Liver (tissue), 8 donors: ENCODE measurements at regions not wholly inside any gene's neighbourhood (a gene's known extent, or its start where the extent isn't known, plus 50 kb on each side); places are given as distances from the start of the nearest gene placed in this dataset.

ENCODE experiments used
- DNase-seq: peaks from one replicate; pipeline ENCODE4 v3.0.0-alpha.2; 2017; ENCODE audit warnings: low spot score
- H3K27ac ChIP-seq, 2 donors: one replicate each; pipeline ENCODE4 v1.7.0; 2013; ENCODE audit warnings: inconsistent platforms in 2 of 2, low read length in 2 of 2, control low read depth in 1 of 2, low read depth in 1 of 2, mild to moderate bottlenecking in 1 of 2
- H3K27me3 ChIP-seq, 4 donors: one replicate each; pipeline versions ENCODE4 v1.6.1 to v1.7.0; 2013; ENCODE audit warnings: low read length in 3 of 4, inconsistent platforms in 1 of 4, mild to moderate bottlenecking in 1 of 4, moderate library complexity in 1 of 4; ENCODE audit not compliant: control insufficient read depth in 4 of 4, insufficient read depth in 4 of 4
- H3K36me3 ChIP-seq, 4 donors: one replicate each; pipeline versions ENCODE4 v1.6.1 to v1.7.0; 2013; ENCODE audit warnings: low read length in 3 of 4, mild to moderate bottlenecking in 3 of 4, low read depth in 1 of 4, moderate library complexity in 1 of 4; ENCODE audit not compliant: control insufficient read depth in 4 of 4, insufficient read depth in 3 of 4
- H3K4me1 ChIP-seq, 4 donors: one replicate each; pipeline versions ENCODE4 v1.6.1 to v1.7.0; 2013; ENCODE audit warnings: low read length in 3 of 4, mild to moderate bottlenecking in 3 of 4, moderate library complexity in 1 of 4; ENCODE audit not compliant: control insufficient read depth in 4 of 4, insufficient read depth in 4 of 4
- H3K4me3 ChIP-seq, 3 donors: one replicate each; pipeline versions ENCODE4 v1.6.1 to v1.7.0; 2013; ENCODE audit warnings: low read length in 3 of 3, control low read depth in 1 of 3, low read depth in 1 of 3, mild to moderate bottlenecking in 1 of 3
- H3K9ac ChIP-seq, 2 donors: one replicate each; pipeline ENCODE4 v1.7.0; 2013; ENCODE audit warnings: low read length in 2 of 2, mild to moderate bottlenecking in 2 of 2, moderate library complexity in 2 of 2, control low read depth in 1 of 2, low read depth in 1 of 2
- H3K9me3 ChIP-seq, 4 donors: one replicate each; pipeline versions ENCODE4 v1.6.1 to v1.7.0; 2013; ENCODE audit warnings: low read length in 3 of 4; ENCODE audit not compliant: control insufficient read depth in 4 of 4
- ATF3 ChIP-seq: IDR thresholded peaks from 2 replicates; pipeline ENCODE4 v1.6.1; 2016; ENCODE audit warnings: antibody characterized with exemption
- CTCF ChIP-seq: fragments of 150-350 bp; IDR thresholded peaks from 2 replicates; pipeline ENCODE4 v1.5.1; 2017; ENCODE audit warnings: improper control_type of control experiment, low read depth, low read length; ENCODE audit not compliant: missing input control
- EGR1 ChIP-seq, 2 donors: IDR thresholded peaks; 2 replicates each; pipeline ENCODE4 v1.6.1; 2016 to 2018; ENCODE audit warnings: antibody characterized with exemption in 2 of 2, low read depth in 2 of 2
- FOXA1 ChIP-seq: IDR thresholded peaks from 2 replicates; pipeline ENCODE4 v1.6.1; 2016; ENCODE audit warnings: antibody characterized with exemption
- FOXA2 ChIP-seq: IDR thresholded peaks from 2 replicates; pipeline ENCODE4 v1.6.1; 2016; ENCODE audit warnings: antibody characterized with exemption
- GABPA ChIP-seq, 2 donors: IDR thresholded peaks in 1 of 2; conservative IDR thresholded peaks in 1 of 2; 2 replicates each; pipeline ENCODE4 v1.6.1; 2016; ENCODE audit warnings: antibody characterized with exemption in 2 of 2, mild to moderate bottlenecking in 1 of 2, moderate library complexity in 1 of 2
- HNF4A ChIP-seq, 2 donors: conservative IDR thresholded peaks; 2 replicates each; pipeline ENCODE4 v1.6.1; 2016; ENCODE audit warnings: antibody characterized with exemption in 2 of 2, mild to moderate bottlenecking in 2 of 2
- HNF4G ChIP-seq: IDR thresholded peaks from 2 replicates; pipeline ENCODE4 v1.6.1; 2016; ENCODE audit warnings: antibody characterized with exemption
- JUND ChIP-seq, 2 donors: IDR thresholded peaks; 2 replicates each; pipeline ENCODE4 v1.6.1; 2016; ENCODE audit warnings: antibody characterized with exemption in 2 of 2
- MAX ChIP-seq: IDR thresholded peaks from 2 replicates; pipeline ENCODE4 v1.6.1; 2016; ENCODE audit warnings: antibody characterized with exemption
- NR2F2 ChIP-seq: IDR thresholded peaks from 2 replicates; pipeline ENCODE4 v1.6.1; 2016; ENCODE audit warnings: antibody characterized with exemption
- RAD21 ChIP-seq, 2 donors: IDR thresholded peaks; 2 replicates each; pipeline ENCODE4 v1.6.1; 2016; ENCODE audit warnings: antibody characterized with exemption in 2 of 2, mild to moderate bottlenecking in 2 of 2
- REST ChIP-seq: IDR thresholded peaks from 2 replicates; pipeline ENCODE4 v1.6.1; 2016; ENCODE audit warnings: antibody characterized with exemption, mild to moderate bottlenecking
- RXRA ChIP-seq, 2 donors: IDR thresholded peaks; 2 replicates each; pipeline ENCODE4 v1.6.1; 2017 to 2018; ENCODE audit warnings: antibody characterized with exemption in 2 of 2, mild to moderate bottlenecking in 1 of 2
- SP1 ChIP-seq: IDR thresholded peaks from 2 replicates; pipeline ENCODE4 v1.6.1; 2018; ENCODE audit warnings: antibody characterized with exemption, mild to moderate bottlenecking
- TAF1 ChIP-seq: conservative IDR thresholded peaks from 2 replicates; pipeline ENCODE4 v1.6.1; 2016; ENCODE audit warnings: antibody characterized with exemption, mild to moderate bottlenecking
- YY1 ChIP-seq: IDR thresholded peaks from 2 replicates; pipeline ENCODE4 v1.6.1; 2016; ENCODE audit warnings: antibody characterized with exemption, mild to moderate bottlenecking
- ZBTB33 ChIP-seq: IDR thresholded peaks from 2 replicates; pipeline ENCODE4 v1.6.1; 2016; ENCODE audit warnings: antibody characterized with exemption
- WGBS: extraction: QIAGEN DNeasy Blood & Tissue Kit; methylation state at CpG from one replicate; pipeline ENCODE4 v1.1.7; 2013; 5-methylcytosine and 5-hydroxymethylcytosine counted together
- donor health status: healthy.
- donor health status: healthy.
- donor health status: healthy.
- donor health status: healthy.
- donor health status: healthy.

GRCh38 chr18:75773618-75774017, 346.1 kb upstream of the SMIM21 start:
- no peak overlapping the region for H3K4me3 ChIP-seq
- H3K4me1 ChIP-seq, result no peaks in the 10 kb centered on the region
- no peak for TF ChIP-seq HNF4A (conservative IDR thresholded peaks at IDR 0.05)
- no peak for TF ChIP-seq REST
- no peak for TF ChIP-seq RXRA (IDR thresholded peaks at IDR 0.05)
- TF ChIP-seq JUND (IDR thresholded peaks at IDR 0.05), result no peak
- TF ChIP-seq FOXA2, result no peak
- no peak for TF ChIP-seq NR2F2
- no peak for TF ChIP-seq MAX
- TF ChIP-seq FOXA1, result no peak
- TF ChIP-seq EGR1 (IDR thresholded peaks at IDR 0.05; ENCODE audit: low read depth in 2 of 2), result no peak
- TF ChIP-seq SP1, result no peak
- no peak for TF ChIP-seq ATF3
- TF ChIP-seq RAD21 (IDR thresholded peaks at IDR 0.05), result no peak
- no peak for TF ChIP-seq TAF1
- TF ChIP-seq GABPA (IDR thresholded peaks at IDR 0.05 in 1 of 2, conservative IDR thresholded peaks at IDR 0.05 in 1 of 2), result no peak
- TF ChIP-seq YY1, result no peak
- TF ChIP-seq ZBTB33, result no peak
- no peak for TF ChIP-seq CTCF
- no peak for TF ChIP-seq HNF4G
- WGBS, result 72% methylated on average over 3 of the region's 3 CpGs
- H3K27ac ChIP-seq, result no peak overlapping the region
- DNase-seq, result no peak
- H3K36me3 ChIP-seq, result no peaks in the 10 kb centered on the region
- peaks cover 0 to 6% (median 0%) of the 10 kb centered on the region in 4 donors for H3K27me3 ChIP-seq
- H3K9ac ChIP-seq, result no peak overlapping the region
- no peaks in the 10 kb centered on the region for H3K9me3 ChIP-seq

- H3K36me3 ChIP-seq, result no peaks in the 10 kb centered on the region
- H3K4me3 ChIP-seq, result no peak overlapping the region
- DNase-seq, result no peak
- 53% methylated on average over 2 of the region's 2 CpGs for WGBS
- H3K9me3 ChIP-seq, result no peaks in the 10 kb centered on the region
- TF ChIP-seq JUND (IDR thresholded peaks at IDR 0.05) (no peak), TAF1 (no peak), EGR1 (IDR thresholded peaks at IDR 0.05; ENCODE audit: low read depth in 2 of 2) (no peak), RXRA (IDR thresholded peaks at IDR 0.05) (no peak), FOXA2 (no peak), GABPA (IDR thresholded peaks at IDR 0.05 in 1 of 2, conservative IDR thresholded peaks at IDR 0.05 in 1 of 2) (no peak), NR2F2 (no peak), RAD21 (IDR thresholded peaks at IDR 0.05) (no peak), ATF3 (no peak), YY1 (no peak), ZBTB33 (no peak), CTCF (no peak), HNF4A (conservative IDR thresholded peaks at IDR 0.05) (no peak)
- no peak overlapping the region for H3K9ac ChIP-seq
- H3K27me3 ChIP-seq, result peaks cover 0 to 3% (median 1%) of the 10 kb centered on the region in 4 donors
- H3K4me1 ChIP-seq, result no peaks in the 10 kb centered on the region
- H3K27ac ChIP-seq, result no peak overlapping the region
Measured at GRCh38 chr18:75762758-75763157, 335.3 kb upstream of the SMIM21 start.
